DND-41 (cell line): ENCODE measurements at regions not wholly inside any gene's neighbourhood (a gene's known extent, or its start where the extent isn't known, plus 50 kb on each side); places are given as distances from the start of the nearest gene placed in this dataset.

ENCODE experiments used
- ATAC-seq: fragments of 200-7000 bp; cut with Tn5 transposase; 3 replicates; pipeline ENCODE4 v1.9.1; 2021; ENCODE audit warnings: low read depth; ENCODE audit not compliant: insufficient read depth
- DNase-seq: peaks from one replicate; pipeline ENCODE4 v3.0.0-alpha.2; 2020
- H2AFZ ChIP-seq: 2 replicates; pipeline ENCODE4 v1.6.0; 2012; ENCODE audit warnings: low read depth, low read length
- H3K27ac ChIP-seq: 2 replicates; pipeline ENCODE4 v1.5.1; 2012; ENCODE audit warnings: low read length, inconsistent platforms
- H3K27me3 ChIP-seq: fragments of 200-600 bp; sonication (generic); 2 replicates; pipeline ENCODE4 v1.6.0; 2012; ENCODE audit warnings: low read length, mild to moderate bottlenecking, inconsistent platforms; ENCODE audit not compliant: insufficient read depth, poor library complexity
- H3K36me3 ChIP-seq: 2 replicates; pipeline ENCODE4 v1.5.1; 2012; ENCODE audit warnings: low read length, inconsistent platforms; ENCODE audit not compliant: insufficient read depth
- H3K4me1 ChIP-seq: 2 replicates; pipeline ENCODE4 v1.5.1; 2012; ENCODE audit warnings: mild to moderate bottlenecking, low read length; ENCODE audit not compliant: insufficient read depth
- H3K4me2 ChIP-seq: 2 replicates; pipeline ENCODE4 v1.6.0; 2012; ENCODE audit warnings: mild to moderate bottlenecking, moderate library complexity, low read length, inconsistent platforms; ENCODE audit not compliant: insufficient read depth
- H3K4me3 ChIP-seq, 2 experiments: fragments of 200-600 bp in 1 of 2; shearing (Covaris generic) in 1 of 2; 2 replicates each; pipeline ENCODE4 v1.5.1; 2012 to 2016; ENCODE audit warnings: inconsistent platforms in 2 of 2, low read length in 2 of 2, mild to moderate bottlenecking in 2 of 2, low read depth in 1 of 2, moderate library complexity in 1 of 2
- H3K79me2 ChIP-seq: 2 replicates; pipeline ENCODE4 v1.6.0; 2012; ENCODE audit warnings: low read length, inconsistent platforms; ENCODE audit not compliant: insufficient read depth
- H3K9ac ChIP-seq: 2 replicates; pipeline ENCODE4 v1.6.0; 2012; ENCODE audit warnings: low read depth, mild to moderate bottlenecking, inconsistent platforms, low read length, moderate library complexity
- H3K9me3 ChIP-seq: 2 replicates; pipeline ENCODE4 v1.5.1; 2012; ENCODE audit warnings: low read length, moderate library complexity, mild to moderate bottlenecking, inconsistent platforms; ENCODE audit not compliant: insufficient read depth, severe bottlenecking
- H4K20me1 ChIP-seq: 2 replicates; pipeline ENCODE4 v1.6.0; 2012; ENCODE audit warnings: low read length; ENCODE audit not compliant: insufficient read depth
- CTCF ChIP-seq: IDR thresholded peaks from 2 replicates; pipeline ENCODE4 v1.5.1; 2012; ENCODE audit warnings: borderline replicate concordance, low read length, moderate library complexity, mild to moderate bottlenecking; ENCODE audit not compliant: poor library complexity, severe bottlenecking; ENCODE audit errors: extremely low read depth
- EZH2 ChIP-seq: IDR thresholded peaks from 3 replicates; pipeline ENCODE4 v1.6.1; 2012; ENCODE audit warnings: borderline replicate concordance, low read depth, mild to moderate bottlenecking, moderate library complexity, low read length, inconsistent platforms; ENCODE audit not compliant: severe bottlenecking

- H3K4me3 ChIP-seq = no peak overlapping the region
- no peaks in the 10 kb centered on the region for H3K79me2 ChIP-seq
- TF ChIP-seq EZH2 (no peak), CTCF (no peak)
- H2AFZ ChIP-seq = no peak overlapping the region
- no peaks in the 10 kb centered on the region for H3K36me3 ChIP-seq
- no peaks in the 10 kb centered on the region for H3K9me3 ChIP-seq
- no peak overlapping the region for H3K9ac ChIP-seq
- no peak for ATAC-seq
- H3K27me3 ChIP-seq = no peaks in the 10 kb centered on the region
- H3K4me2 ChIP-seq = no peak overlapping the region
- H3K4me1 ChIP-seq = peaks cover 11% of the 10 kb centered on the region
- no peak overlapping the region for H3K27ac ChIP-seq
- no peaks in the 10 kb centered on the region for H4K20me1 ChIP-seq
- no peak for DNase-seq
Observed at GRCh38 chr2:175403599-175404221, 222.2 kb upstream of the ATP5MC3 start.

- TF ChIP-seq EZH2 (no peak), CTCF (no peak)
- ATAC-seq (no peak), DNase-seq (no peak)
- no peak overlapping the region for H3K4me3 ChIP-seq
- no peak overlapping the region for H2AFZ ChIP-seq
- H3K9ac ChIP-seq = no peak overlapping the region
- peaks cover 11% of the 10 kb centered on the region for H3K4me1 ChIP-seq
- H3K4me2 ChIP-seq = no peak overlapping the region
- no peaks in the 10 kb centered on the region for H3K27me3 ChIP-seq
- H3K9me3 ChIP-seq = no peaks in the 10 kb centered on the region
- H4K20me1 ChIP-seq = no peaks in the 10 kb centered on the region
- no peaks in the 10 kb centered on the region for H3K79me2 ChIP-seq
- H3K27ac ChIP-seq = no peak overlapping the region
- no peaks in the 10 kb centered on the region for H3K36me3 ChIP-seq
Observed at GRCh38 chr2:175402571-175402970, 221.1 kb upstream of the ATP5MC3 start.

- Histone ChIP-seq H3K79me2 (no peaks in the 10 kb centered on the region), H3K27ac (no peak overlapping the region), H2AFZ (no peak overlapping the region), H3K4me1 (peaks cover 11% of the 10 kb centered on the region), H4K20me1 (no peaks in the 10 kb centered on the region), H3K9ac (no peak overlapping the region), H3K4me2 (no peak overlapping the region), H3K9me3 (no peaks in the 10 kb centered on the region), H3K27me3 (no peaks in the 10 kb centered on the region), H3K36me3 (no peaks in the 10 kb centered on the region), H3K4me3 (no peak overlapping the region)
- TF ChIP-seq EZH2 = no peak
- no peak for TF ChIP-seq CTCF
- ATAC-seq (no peak), DNase-seq (no peak)
Observed at GRCh38 chr2:175401956-175402469, 220.5 kb upstream of the ATP5MC3 start.
